H9 (cell line): ENCODE measurements at regions not wholly inside any gene's neighbourhood (a gene's known extent, or its start where the extent isn't known, plus 50 kb on each side); places are given as distances from the start of the nearest gene placed in this dataset.

Source experiments
- DNase-seq: peaks from one replicate; pipeline ENCODE4 v3.0.0-alpha.2; 2017
- H2AFZ ChIP-seq: one replicate; pipeline ENCODE4 v1.6.1; 2013; ENCODE audit warnings: mild to moderate bottlenecking, low read length, control low read depth, moderate library complexity
- H2AK5ac ChIP-seq: 2 replicates; pipeline ENCODE4 v1.6.1; 2013; ENCODE audit warnings: low read length, control low read depth, mixed read lengths; ENCODE audit not compliant: insufficient read length
- H2BK120ac ChIP-seq: one replicate; pipeline ENCODE4 v1.6.1; 2013; ENCODE audit warnings: low read depth, mild to moderate bottlenecking, low read length, control low read depth, inconsistent platforms; ENCODE audit not compliant: poor library complexity, severe bottlenecking
- H2BK12ac ChIP-seq: 2 replicates; pipeline ENCODE4 v1.6.1; 2013; ENCODE audit warnings: low read length, control low read depth, mixed read lengths, low read depth; ENCODE audit not compliant: insufficient read length
- H2BK15ac ChIP-seq: 2 replicates; pipeline ENCODE4 v1.6.1; 2013; ENCODE audit warnings: low read depth, low read length, control low read depth
- H2BK20ac ChIP-seq: one replicate; pipeline ENCODE4 v1.6.1; 2013; ENCODE audit warnings: low read depth, mild to moderate bottlenecking, low read length, control low read depth, inconsistent platforms; ENCODE audit not compliant: poor library complexity, severe bottlenecking
- H2BK5ac ChIP-seq: 2 replicates; pipeline ENCODE4 v1.6.1; 2013; ENCODE audit warnings: low read length, control low read depth, mixed read lengths; ENCODE audit not compliant: insufficient read length
- H3K14ac ChIP-seq: 2 replicates; pipeline ENCODE4 v1.6.1; 2013; ENCODE audit warnings: low read length, control low read depth; ENCODE audit not compliant: insufficient read depth
- H3K18ac ChIP-seq: 2 replicates; pipeline ENCODE4 v1.6.1; 2013; ENCODE audit warnings: low read depth, mild to moderate bottlenecking, mixed read lengths, low read length, control low read depth; ENCODE audit not compliant: insufficient read length
- H3K23ac ChIP-seq: 2 replicates; pipeline ENCODE4 v1.6.1; 2013; ENCODE audit warnings: low read length, control low read depth, mixed read lengths, low read depth; ENCODE audit not compliant: insufficient read length
- H3K23me2 ChIP-seq: 2 replicates; pipeline ENCODE4 v1.6.1; 2013; ENCODE audit warnings: low read depth, mild to moderate bottlenecking, mixed read lengths, low read length, control low read depth; ENCODE audit not compliant: insufficient read length, poor library complexity, severe bottlenecking
- H3K27ac ChIP-seq: 2 replicates; pipeline ENCODE4 v1.5.1; 2013; ENCODE audit warnings: low read length, control low read depth, mixed read lengths, low read depth; ENCODE audit not compliant: insufficient read length
- H3K27me3 ChIP-seq: 2 replicates; pipeline ENCODE4 v1.6.1; 2013; ENCODE audit warnings: low read length, control low read depth, inconsistent platforms; ENCODE audit not compliant: insufficient read depth
- H3K4ac ChIP-seq: 2 replicates; pipeline ENCODE4 v1.6.1; 2013; ENCODE audit warnings: low read depth, mild to moderate bottlenecking, control low read depth, inconsistent platforms, low read length, moderate library complexity
- H3K4me1 ChIP-seq: 2 replicates; pipeline ENCODE4 v1.6.1; 2013; ENCODE audit warnings: low read length, control low read depth, inconsistent platforms; ENCODE audit not compliant: insufficient read depth
- H3K4me2 ChIP-seq: 2 replicates; pipeline ENCODE4 v1.6.1; 2013; ENCODE audit warnings: low read length, control low read depth, mixed read lengths; ENCODE audit not compliant: insufficient read length, insufficient read depth
- H3K56ac ChIP-seq: 2 replicates; pipeline ENCODE4 v1.6.1; 2013; ENCODE audit warnings: low read depth, mild to moderate bottlenecking, mixed read lengths, low read length, control low read depth; ENCODE audit not compliant: insufficient read length
- H3K79me1 ChIP-seq: 2 replicates; pipeline ENCODE4 v1.6.1; 2013; ENCODE audit warnings: low read depth, mild to moderate bottlenecking, moderate library complexity, low read length, control low read depth, inconsistent platforms; ENCODE audit not compliant: insufficient read depth, poor library complexity, severe bottlenecking
- H3K79me2 ChIP-seq: 2 replicates; pipeline ENCODE4 v1.6.1; 2013; ENCODE audit warnings: low read length, control low read depth, inconsistent platforms; ENCODE audit not compliant: insufficient read depth
- H3K9ac ChIP-seq: 2 replicates; pipeline ENCODE4 v1.6.1; 2013; ENCODE audit warnings: low read length, control low read depth, mixed read lengths; ENCODE audit not compliant: insufficient read length; ENCODE audit errors: extremely low read depth
- H3K9me3 ChIP-seq: one replicate; pipeline ENCODE4 v1.6.1; 2013; ENCODE audit warnings: low read depth, low read length, inconsistent platforms; ENCODE audit not compliant: control insufficient read depth
- H3T11ph ChIP-seq: one replicate; pipeline ENCODE4 v1.6.1; 2013; ENCODE audit warnings: mild to moderate bottlenecking, low read length, control low read depth, inconsistent platforms
- H4K20me1 ChIP-seq: one replicate; pipeline ENCODE4 v1.6.1; 2013; ENCODE audit not compliant: control insufficient read depth, insufficient read length, insufficient read depth
- H4K5ac ChIP-seq: 2 replicates; pipeline ENCODE4 v1.6.1; 2013; ENCODE audit warnings: low read depth, mild to moderate bottlenecking, mixed read lengths, low read length, control low read depth; ENCODE audit not compliant: insufficient read length
- H4K8ac ChIP-seq: replicated peaks from 2 replicates; pipeline ENCODE4 v1.6.1; 2013; ENCODE audit warnings: low read length, control low read depth, mixed read lengths, low read depth; ENCODE audit not compliant: insufficient read length
- H4K91ac ChIP-seq: 2 replicates; pipeline ENCODE4 v1.6.1; 2013; ENCODE audit warnings: low read depth, mild to moderate bottlenecking, moderate library complexity, mixed read lengths, low read length, control low read depth; ENCODE audit not compliant: insufficient read length
- H3K27ac Mint-ChIP-seq, 3 experiments: 2 replicates in 2 of 3; 3 replicates in 1 of 3; pipeline ENCODE4 v1.8.0; 2020 to 2021; ENCODE audit warnings: mixed read lengths in 3 of 3, mild to moderate bottlenecking in 1 of 3, moderate library complexity in 1 of 3
- H3K27me3 Mint-ChIP-seq: 2 replicates; pipeline ENCODE4 v1.8.0; 2021; ENCODE audit warnings: low read depth, mild to moderate bottlenecking, moderate library complexity, mixed read lengths
- H3K36me3 Mint-ChIP-seq, 3 experiments: 2 replicates in 2 of 3; 3 replicates in 1 of 3; pipeline ENCODE4 v1.8.0; 2020 to 2021; ENCODE audit warnings: low read depth in 3 of 3, mixed read lengths in 3 of 3; ENCODE audit not compliant: insufficient read depth in 1 of 3
- H3K4me1 Mint-ChIP-seq, 2 experiments: 2 replicates each; pipeline ENCODE4 v1.8.0; 2020; ENCODE audit warnings: mixed read lengths in 2 of 2
- H3K4me3 Mint-ChIP-seq, 2 experiments: 2 replicates in 1 of 2; 3 replicates in 1 of 2; pipeline ENCODE4 v1.8.0; 2020 to 2021; ENCODE audit warnings: mild to moderate bottlenecking in 2 of 2, mixed read lengths in 2 of 2, moderate library complexity in 1 of 2
- H3K9me3 Mint-ChIP-seq, 2 experiments: 2 replicates in 1 of 2; 3 replicates in 1 of 2; pipeline ENCODE4 v1.8.0; 2020; ENCODE audit warnings: mild to moderate bottlenecking in 2 of 2, mixed read lengths in 2 of 2, moderate library complexity in 1 of 2
- CTCF ChIP-seq: fragments of 200-600 bp; sonication (generic); conservative IDR thresholded peaks from 3 replicates; pipeline ENCODE4 v1.8.0; 2021; ENCODE audit warnings: antibody characterized with exemption, mild to moderate bottlenecking
- WGBS: extraction: QIAGEN DNeasy Blood & Tissue Kit; methylation state at CpG from one replicate; pipeline ENCODE4 v1.1.7; 2013; ENCODE audit warnings: missing lambda C conversion rate, low lambda C conversion rate, mixed read lengths; ENCODE audit not compliant: insufficient read length; ENCODE audit errors: extremely low coverage; 5-methylcytosine and 5-hydroxymethylcytosine counted together

- H3K4me1 ChIP-seq: peaks cover 18% of the 10 kb centered on the region
- Mint-ChIP-seq H3K4me3 (no peak overlapping the region), H3K27ac (no peak overlapping the region), H3K27me3 (no peaks in the 10 kb centered on the region), H3K9me3 (no peaks in the 10 kb centered on the region), H3K36me3 (peaks cover 0 to 3% (median 0%) of the 10 kb centered on the region in 3 experiments; a peak in 2 of 7 replicates), H3K4me1 (peaks cover 64 to 74% of the 10 kb centered on the region in 2 experiments)
- H4K5ac ChIP-seq: no peak overlapping the region
- TF ChIP-seq CTCF: no peak
- H3K23me2 ChIP-seq: no peaks in the 10 kb centered on the region
- peak; percentile 59 for DNase-seq
- H2BK5ac ChIP-seq: no peak overlapping the region
- no peaks in the 10 kb centered on the region for H3K79me2 ChIP-seq
- H2BK120ac ChIP-seq: no peak overlapping the region
- H4K91ac ChIP-seq: no peak overlapping the region
- H4K8ac ChIP-seq: no peak overlapping the region
- H3K9me3 ChIP-seq: no peaks in the 10 kb centered on the region
- H3K56ac ChIP-seq: no peak overlapping the region
- H3K14ac ChIP-seq: no peak overlapping the region
- no peak overlapping the region for H2AK5ac ChIP-seq
- H2BK20ac ChIP-seq: no peak overlapping the region
- no peaks in the 10 kb centered on the region for H3K27me3 ChIP-seq
- no peak overlapping the region for H3T11ph ChIP-seq
- no peak overlapping the region for H2AFZ ChIP-seq
- WGBS: no CpG with 5 or more reads among the region's 11 CpGs
- no peak overlapping the region for H3K4ac ChIP-seq
- H3K4me2 ChIP-seq: no peak overlapping the region
- H3K9ac ChIP-seq: no peak overlapping the region
- H2BK15ac ChIP-seq: no peak overlapping the region
- H3K27ac ChIP-seq: no peak overlapping the region
- no peak overlapping the region for H3K18ac ChIP-seq
- no peaks in the 10 kb centered on the region for H3K79me1 ChIP-seq
- no peak overlapping the region for H2BK12ac ChIP-seq
- no peak overlapping the region for H3K23ac ChIP-seq
- H4K20me1 ChIP-seq: no peaks in the 10 kb centered on the region
Measured at GRCh38 chr15:62469874-62470688, 305.0 kb upstream of the C2CD4B start.
